ENCODE measurements at regions not wholly inside any gene's neighbourhood (a gene's known extent, or its start where the extent isn't known, plus 50 kb on each side); places are given as distances from the start of the nearest gene placed in this dataset.

- POLR2A ChIA-PET (ENCODE audit: partially characterized antibody), result no interaction called here
- no peaks in the 10 kb centered on the region for H4K20me1 ChIP-seq (replicated peaks in 1 of 2; ENCODE audit: control insufficient read depth in 1 of 2, insufficient read depth in 2 of 2, low read length in 2 of 2)
- no peaks in the 10 kb centered on the region for H3K27me3 ChIP-seq (replicated peaks in 1 of 4; ENCODE audit: control insufficient read depth in 3 of 4, extremely low read depth in 1 of 4, insufficient read depth in 3 of 4, low read length in 3 of 4)
- no peak overlapping the region for H2AFZ ChIP-seq (ENCODE audit: low read length)
- H3K36me3 ChIP-seq (ENCODE audit: control insufficient read depth in 2 of 4, insufficient read depth in 4 of 4, low read length in 3 of 4), result no peaks in the 10 kb centered on the region; a peak in 1 of 8 replicates
- H2BK5ac ChIP-seq (ENCODE audit: low read depth, low read length), result no peak overlapping the region
- H3K79me1 ChIP-seq (ENCODE audit: low read depth, low read length), result no peaks in the 10 kb centered on the region
- H3K9ac ChIP-seq (replicated peaks in 1 of 4; ENCODE audit: extremely low read depth in 1 of 4, low read depth in 3 of 4, low read length in 3 of 4), result no peak overlapping the region
- H3K18ac ChIP-seq (ENCODE audit: extremely low read depth, low read length), result no peak overlapping the region
- FAIRE-seq, result no peak
- H3K79me2 ChIP-seq (ENCODE audit: control insufficient read depth in 1 of 2, insufficient read depth in 2 of 2, low read length in 2 of 2), result no peaks in the 10 kb centered on the region; a peak in 1 of 4 replicates
- CTCF ChIA-PET (ENCODE audit: partially characterized antibody), result interaction anchor here (0.7 to 2.6 kb wide), 3 partner anchors 14 to 39 kb away, joined by 4 to 17 read pairs (median 12); no protein-coding TSS in a partner anchor
- no peak overlapping the region for H3K4me2 ChIP-seq (ENCODE audit: insufficient read depth in 1 of 2, low read depth in 2 of 2, low read length in 2 of 2)
- H3K23ac ChIP-seq (ENCODE audit: insufficient read length), result no peak overlapping the region
- no peak overlapping the region for H3K27ac ChIP-seq (ENCODE audit: low read depth, low read length)
- no peak for DNase-seq (ENCODE audit: low read depth in 1 of 2, low spot score in 2 of 2)
- WGBS, 2 experiments (ENCODE audit: extremely low coverage in 1 of 2, insufficient coverage in 1 of 2, insufficient read length in 1 of 2, insufficient replicate concordance in 2 of 2, low coverage in 1 of 2, low lambda C conversion rate in 2 of 2, missing lambda C conversion rate in 1 of 2), result 68% methylated on average over 6 of the region's 6 CpGs; no CpG with 5 or more reads in 1 of the 2 experiments
- no peak overlapping the region for H3K4me3 ChIP-seq (ENCODE audit: extremely low read depth in 1 of 4, insufficient read depth in 2 of 4, low read depth in 3 of 4, low read length in 4 of 4)
- H3K4ac ChIP-seq (replicated peaks; ENCODE audit: insufficient read length, low read depth, low read length), result no peak overlapping the region
- H3K9me3 ChIP-seq (ENCODE audit: insufficient read depth in 2 of 2, low read depth in 1 of 2, low read length in 1 of 2), result peaks cover 4 to 7% of the 10 kb centered on the region in 2 experiments; a peak in 3 of 4 replicates
- H2BK12ac ChIP-seq (ENCODE audit: low read depth, low read length), result no peak overlapping the region
- H2AK5ac ChIP-seq (ENCODE audit: low read depth, low read length), result no peak overlapping the region
- H3K4me1 ChIP-seq (replicated peaks in 1 of 4; ENCODE audit: control insufficient read depth in 3 of 4, insufficient read depth in 4 of 4, low read length in 3 of 4), result no peaks in the 10 kb centered on the region; a peak in 1 of 7 replicates
- H3K23me2 ChIP-seq (ENCODE audit: low read depth, low read length), result no peaks in the 10 kb centered on the region
- no peak overlapping the region for H2BK20ac ChIP-seq (ENCODE audit: low read length)
- H2BK15ac ChIP-seq (ENCODE audit: low read length), result no peak overlapping the region
- no peak overlapping the region for H4K8ac ChIP-seq (ENCODE audit: extremely low read depth, insufficient read depth, low read length)
- H4K91ac ChIP-seq (replicated peaks; ENCODE audit: insufficient read length, low read length), result no peak overlapping the region
- H4K5ac ChIP-seq (ENCODE audit: insufficient read length, low read depth, low read length), result no peak overlapping the region
- H3K56ac ChIP-seq (replicated peaks; ENCODE audit: insufficient read length, low read depth, low read length), result no peak overlapping the region
- H2BK120ac ChIP-seq (replicated peaks; ENCODE audit: low read depth, low read length), result no peak overlapping the region
- no peak overlapping the region for H3K14ac ChIP-seq (ENCODE audit: insufficient read length)
- TF ChIP-seq CREB1 (IDR thresholded peaks at IDR 0.05), result no peak
- TF ChIP-seq SP2 (IDR thresholded peaks at IDR 0.05; ENCODE audit: low read length), result no peak
- TF ChIP-seq JUND (IDR thresholded peaks at IDR 0.05; ENCODE audit: low read length), result no peak
- no peak for TF ChIP-seq SRF (IDR thresholded peaks at IDR 0.05; ENCODE audit: low read depth, low read length)
- no peak for TF ChIP-seq CTCF (IDR thresholded peaks at IDR 0.05; ENCODE audit: control extremely low read depth in 1 of 3, insufficient read depth in 1 of 3, low read depth in 1 of 3, low read length in 3 of 3)
- no peak for TF ChIP-seq KDM4A (IDR thresholded peaks at IDR 0.05; ENCODE audit: low read depth, low read length, severe bottlenecking)
- TF ChIP-seq BACH1 (IDR thresholded peaks at IDR 0.05; ENCODE audit: low read length), result no peak
- TF ChIP-seq SUZ12 (IDR thresholded peaks at IDR 0.05; ENCODE audit: low read length), result no peak
- no peak for TF ChIP-seq JUN (IDR thresholded peaks at IDR 0.05; ENCODE audit: low read depth, low read length)
- TF ChIP-seq RXRA (IDR thresholded peaks at IDR 0.05; ENCODE audit: insufficient read depth, low read depth, low read length), result no peak
- no peak for TF ChIP-seq HDAC2 (IDR thresholded peaks at IDR 0.05; ENCODE audit: borderline replicate concordance in 1 of 2, low read depth in 2 of 2, low read length in 2 of 2)
- no peak for TF ChIP-seq POU5F1 (IDR thresholded peaks at IDR 0.05; ENCODE audit: low read depth, low read length)
- no peak for TF ChIP-seq CEBPB (IDR thresholded peaks at IDR 0.05; ENCODE audit: low read depth, low read length)
Measured at GRCh38 chr21:31442339-31442738, 98.3 kb upstream of the TIAM1 start.
